Kidney (tissue), 13 donors: ENCODE measurements at regions not wholly inside any gene's neighbourhood (a gene's known extent, or its start where the extent isn't known, plus 50 kb on each side); places are given as distances from the start of the nearest gene placed in this dataset.

Experiments used
- DNase-seq, 5 donors: peaks; one replicate each; pipeline ENCODE4 v3.0.0-alpha.2; 2013 to 2020
- FAIRE-seq: peaks from 2 replicates; lab custom pipeline; 2012; peaks lifted over from hg19 to GRCh38; lab: Jason Lieb, UNC
- H3K27ac ChIP-seq, 2 donors: one replicate each; pipeline ENCODE4 v1.7.0; 2013; ENCODE audit warnings: low read depth in 2 of 2, low read length in 2 of 2, inconsistent platforms in 1 of 2
- H3K27me3 ChIP-seq: one replicate; pipeline ENCODE4 v1.7.1; 2013; ENCODE audit warnings: low read length, inconsistent platforms; ENCODE audit not compliant: control insufficient read depth, insufficient read depth
- H3K36me3 ChIP-seq, 3 donors: one replicate each; pipeline versions ENCODE4 v1.7.0 to v1.7.1; 2013; ENCODE audit warnings: low read length in 3 of 3, control low read depth in 1 of 3, inconsistent platforms in 1 of 3; ENCODE audit not compliant: insufficient read depth in 3 of 3, control insufficient read depth in 2 of 3
- H3K4me1 ChIP-seq, 3 donors: one replicate each; pipeline versions ENCODE4 v1.7.0 to v1.7.1; 2013; ENCODE audit warnings: low read length in 3 of 3, inconsistent platforms in 1 of 3, low read depth in 1 of 3; ENCODE audit not compliant: control insufficient read depth in 2 of 3, insufficient read depth in 2 of 3
- H3K4me3 ChIP-seq, 3 donors: one replicate each; pipeline versions ENCODE4 v1.7.0 to v1.8.1; 2013; ENCODE audit warnings: low read length in 3 of 3, control low read depth in 1 of 3, inconsistent platforms in 1 of 3
- H3K9ac ChIP-seq, 3 donors: one replicate each; pipeline versions ENCODE4 v1.7.0 to v1.7.1; 2013; ENCODE audit warnings: low read length in 3 of 3, control low read depth in 1 of 3, inconsistent platforms in 1 of 3
- H3K9me3 ChIP-seq, 3 donors: one replicate each; pipeline versions ENCODE4 v1.7.0 to v1.7.1; 2013; ENCODE audit warnings: low read length in 3 of 3, control low read depth in 1 of 3, inconsistent platforms in 1 of 3; ENCODE audit not compliant: control insufficient read depth in 2 of 3, insufficient read depth in 1 of 3
- intact Hi-C: fragments of 100-400 bp; cut with DNase I; formaldehyde crosslinking; loops from one replicate; pipeline ENCODE4 v1.11.1; 2022
- TF ChIP-seq, protein P1 (sequence below): IDR thresholded peaks from 3 replicates; pipeline ENCODE4 v1.5.1; 2012; ENCODE audit warnings: mild to moderate bottlenecking, moderate library complexity, borderline replicate concordance; ENCODE audit not compliant: insufficient read depth; ENCODE audit errors: extremely low read depth
- donor health status: control.
- donor health status: control.
- donor health status: control.
- donor health status: control.
- donor health status: control.
- donor health status: DM: yes; HTN: yes; CAD: no.
- donor health status: Normal renal cell carcinoma (clear cell type).

DNA sequence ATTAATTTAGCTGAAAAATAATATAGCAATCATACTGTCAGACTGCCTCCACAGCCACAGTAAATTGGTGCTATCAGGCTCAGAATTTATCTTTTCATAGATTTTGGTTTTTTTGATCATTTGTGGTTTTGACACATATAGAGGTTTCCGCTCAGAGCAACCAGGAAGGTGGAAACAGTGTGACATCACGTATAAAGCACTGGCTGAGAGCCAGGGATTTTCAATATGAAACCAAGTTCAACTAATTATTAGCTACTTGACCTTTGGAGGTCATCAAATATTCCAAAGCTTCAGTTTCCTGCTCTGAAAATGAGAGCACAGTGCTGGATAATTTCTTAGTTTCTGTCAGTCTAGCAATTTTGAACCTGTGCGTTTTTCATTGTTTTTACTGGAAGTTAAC, 433.8 kb upstream of the SUCLG2 start:
- peaks cover 0 to 3% (median 0%) of the 10 kb centered on the region in 3 donors for H3K4me1 ChIP-seq
- no peaks in the 10 kb centered on the region for H3K27me3 ChIP-seq
- H3K27ac ChIP-seq: no peak overlapping the region
- peak in 2 of 5 donors; percentile 5 to 8 for DNase-seq
- intact Hi-C loops: no loop called here
- TF ChIP-seq, protein P1, sequence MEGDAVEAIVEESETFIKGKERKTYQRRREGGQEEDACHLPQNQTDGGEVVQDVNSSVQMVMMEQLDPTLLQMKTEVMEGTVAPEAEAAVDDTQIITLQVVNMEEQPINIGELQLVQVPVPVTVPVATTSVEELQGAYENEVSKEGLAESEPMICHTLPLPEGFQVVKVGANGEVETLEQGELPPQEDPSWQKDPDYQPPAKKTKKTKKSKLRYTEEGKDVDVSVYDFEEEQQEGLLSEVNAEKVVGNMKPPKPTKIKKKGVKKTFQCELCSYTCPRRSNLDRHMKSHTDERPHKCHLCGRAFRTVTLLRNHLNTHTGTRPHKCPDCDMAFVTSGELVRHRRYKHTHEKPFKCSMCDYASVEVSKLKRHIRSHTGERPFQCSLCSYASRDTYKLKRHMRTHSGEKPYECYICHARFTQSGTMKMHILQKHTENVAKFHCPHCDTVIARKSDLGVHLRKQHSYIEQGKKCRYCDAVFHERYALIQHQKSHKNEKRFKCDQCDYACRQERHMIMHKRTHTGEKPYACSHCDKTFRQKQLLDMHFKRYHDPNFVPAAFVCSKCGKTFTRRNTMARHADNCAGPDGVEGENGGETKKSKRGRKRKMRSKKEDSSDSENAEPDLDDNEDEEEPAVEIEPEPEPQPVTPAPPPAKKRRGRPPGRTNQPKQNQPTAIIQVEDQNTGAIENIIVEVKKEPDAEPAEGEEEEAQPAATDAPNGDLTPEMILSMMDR: no peak
- H3K36me3 ChIP-seq: no peaks in the 10 kb centered on the region
- H3K9ac ChIP-seq: no peak overlapping the region
- no peak overlapping the region for H3K4me3 ChIP-seq
- H3K9me3 ChIP-seq: no peaks in the 10 kb centered on the region
- FAIRE-seq: peak; percentile 38

DNA sequence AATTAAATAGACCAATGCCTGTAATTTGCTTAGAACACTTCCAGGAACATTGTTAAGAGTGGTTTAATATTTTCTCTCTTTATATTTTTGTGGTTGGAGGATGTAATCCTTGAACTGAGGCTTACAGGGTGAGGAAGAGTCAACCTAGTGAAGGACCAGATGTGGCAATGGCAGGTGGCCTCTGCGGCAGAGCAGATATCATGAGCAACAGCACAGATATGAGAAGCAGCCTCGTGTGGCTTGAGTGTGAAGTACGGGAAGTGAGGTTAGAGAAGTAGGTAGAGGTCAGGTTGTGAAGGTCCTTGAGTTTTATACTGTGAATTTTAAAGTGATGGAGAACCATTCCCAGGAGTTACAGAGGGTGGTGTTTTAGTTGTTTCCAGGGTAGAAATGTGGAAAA, 417.6 kb upstream of the SUCLG2 start:
- TF ChIP-seq, protein P1: no peak
- H3K4me1 ChIP-seq: no peaks in the 10 kb centered on the region
- FAIRE-seq (no peak), DNase-seq (no peak)
- no peak overlapping the region for H3K4me3 ChIP-seq
- no peak overlapping the region for H3K9ac ChIP-seq
- no peak overlapping the region for H3K27ac ChIP-seq
- H3K9me3 ChIP-seq: peaks cover 0 to 4% (median 0%) of the 10 kb centered on the region in 3 donors
- H3K36me3 ChIP-seq: no peaks in the 10 kb centered on the region
- intact Hi-C loops: no loop called here
- no peaks in the 10 kb centered on the region for H3K27me3 ChIP-seq

DNA sequence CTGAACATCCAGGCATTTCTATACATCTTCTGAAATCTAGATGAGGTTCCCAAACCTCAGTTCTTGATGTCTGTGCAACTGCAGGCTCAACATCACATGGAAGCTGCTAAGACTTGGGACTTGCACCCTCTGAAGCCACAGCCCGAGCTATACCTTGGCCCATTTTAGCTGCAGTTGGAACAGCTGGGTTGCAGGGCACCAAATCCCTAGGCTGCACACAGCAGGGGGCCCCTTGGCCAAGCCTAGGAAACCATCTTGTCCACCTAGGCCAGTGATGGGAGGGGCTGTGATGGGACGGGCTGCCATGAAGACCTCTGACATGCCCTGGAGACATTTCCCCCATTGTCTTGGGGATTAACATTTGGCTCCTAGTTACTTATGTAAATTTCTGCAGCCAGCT, 415.8 kb upstream of the SUCLG2 start:
- FAIRE-seq (no peak), DNase-seq (no peak)
- Histone ChIP-seq H3K4me3 (no peak overlapping the region), H3K9me3 (peaks cover 0 to 4% (median 0%) of the 10 kb centered on the region in 3 donors), H3K36me3 (no peaks in the 10 kb centered on the region), H3K27ac (no peak overlapping the region), H3K27me3 (no peaks in the 10 kb centered on the region), H3K4me1 (no peaks in the 10 kb centered on the region), H3K9ac (no peak overlapping the region)
- TF ChIP-seq, protein P1: no peak
- intact Hi-C loops: no loop called here

DNA sequence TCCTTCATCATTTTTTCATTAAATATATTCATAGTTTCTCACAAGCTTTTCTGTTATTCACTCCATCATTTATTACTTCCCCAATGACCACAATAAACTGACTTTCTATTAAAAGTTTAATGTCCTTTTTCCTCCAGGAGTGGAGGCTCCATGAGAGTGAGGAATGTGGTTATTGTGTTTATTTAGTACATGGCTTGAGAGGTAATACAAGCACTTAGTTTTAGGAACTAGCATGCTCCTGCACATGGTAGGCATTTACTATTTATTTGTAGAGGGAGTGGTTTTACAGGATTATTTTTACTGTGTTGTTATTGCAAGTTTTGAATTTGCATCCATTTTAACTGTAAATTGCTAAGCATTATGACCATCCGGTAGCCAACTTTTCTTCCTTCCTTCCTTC, 412.9 kb upstream of the SUCLG2 start:
- no peak overlapping the region for H3K9ac ChIP-seq
- peaks cover 0 to 4% (median 0%) of the 10 kb centered on the region in 3 donors for H3K9me3 ChIP-seq
- H3K4me1 ChIP-seq: no peaks in the 10 kb centered on the region
- DNase-seq (no peak), FAIRE-seq (no peak)
- intact Hi-C loops: no loop called here
- no peak overlapping the region for H3K4me3 ChIP-seq
- no peaks in the 10 kb centered on the region for H3K27me3 ChIP-seq
- TF ChIP-seq, protein P1: no peak
- no peak overlapping the region for H3K27ac ChIP-seq
- no peaks in the 10 kb centered on the region for H3K36me3 ChIP-seq
